GM12874 (cell line): ENCODE measurements at regions not wholly inside any gene's neighbourhood (a gene's known extent, or its start where the extent isn't known, plus 50 kb on each side); places are given as distances from the start of the nearest gene placed in this dataset.

Source experiments
- TF ChIP-seq, protein P1 (sequence below): IDR thresholded peaks from 2 replicates; pipeline ENCODE4 v1.5.1; 2011; ENCODE audit warnings: low read depth, mild to moderate bottlenecking, control low read depth, low read length, moderate library complexity; ENCODE audit not compliant: insufficient read depth

DNA sequence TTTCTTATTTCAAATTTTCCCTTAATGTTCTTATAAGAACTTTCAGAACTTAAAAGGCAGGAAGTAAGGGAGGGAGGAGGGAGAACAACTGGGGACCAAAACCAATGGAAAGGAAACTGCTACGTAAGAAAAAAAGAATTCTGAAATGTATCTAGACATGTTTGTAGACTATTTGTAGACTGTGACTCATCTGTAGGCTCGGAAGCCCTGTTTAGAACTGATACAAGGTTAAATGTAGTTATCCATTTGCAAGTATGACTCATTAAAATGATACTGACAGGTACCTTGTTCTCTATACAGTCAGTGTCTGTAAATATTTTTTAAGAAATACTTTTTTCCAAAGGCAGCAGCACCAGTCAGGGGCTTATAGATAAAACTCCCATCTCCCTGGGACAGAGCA is 202.0 kb downstream of the DHX15 start:
- TF ChIP-seq, protein P1, sequence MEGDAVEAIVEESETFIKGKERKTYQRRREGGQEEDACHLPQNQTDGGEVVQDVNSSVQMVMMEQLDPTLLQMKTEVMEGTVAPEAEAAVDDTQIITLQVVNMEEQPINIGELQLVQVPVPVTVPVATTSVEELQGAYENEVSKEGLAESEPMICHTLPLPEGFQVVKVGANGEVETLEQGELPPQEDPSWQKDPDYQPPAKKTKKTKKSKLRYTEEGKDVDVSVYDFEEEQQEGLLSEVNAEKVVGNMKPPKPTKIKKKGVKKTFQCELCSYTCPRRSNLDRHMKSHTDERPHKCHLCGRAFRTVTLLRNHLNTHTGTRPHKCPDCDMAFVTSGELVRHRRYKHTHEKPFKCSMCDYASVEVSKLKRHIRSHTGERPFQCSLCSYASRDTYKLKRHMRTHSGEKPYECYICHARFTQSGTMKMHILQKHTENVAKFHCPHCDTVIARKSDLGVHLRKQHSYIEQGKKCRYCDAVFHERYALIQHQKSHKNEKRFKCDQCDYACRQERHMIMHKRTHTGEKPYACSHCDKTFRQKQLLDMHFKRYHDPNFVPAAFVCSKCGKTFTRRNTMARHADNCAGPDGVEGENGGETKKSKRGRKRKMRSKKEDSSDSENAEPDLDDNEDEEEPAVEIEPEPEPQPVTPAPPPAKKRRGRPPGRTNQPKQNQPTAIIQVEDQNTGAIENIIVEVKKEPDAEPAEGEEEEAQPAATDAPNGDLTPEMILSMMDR: no peak

DNA sequence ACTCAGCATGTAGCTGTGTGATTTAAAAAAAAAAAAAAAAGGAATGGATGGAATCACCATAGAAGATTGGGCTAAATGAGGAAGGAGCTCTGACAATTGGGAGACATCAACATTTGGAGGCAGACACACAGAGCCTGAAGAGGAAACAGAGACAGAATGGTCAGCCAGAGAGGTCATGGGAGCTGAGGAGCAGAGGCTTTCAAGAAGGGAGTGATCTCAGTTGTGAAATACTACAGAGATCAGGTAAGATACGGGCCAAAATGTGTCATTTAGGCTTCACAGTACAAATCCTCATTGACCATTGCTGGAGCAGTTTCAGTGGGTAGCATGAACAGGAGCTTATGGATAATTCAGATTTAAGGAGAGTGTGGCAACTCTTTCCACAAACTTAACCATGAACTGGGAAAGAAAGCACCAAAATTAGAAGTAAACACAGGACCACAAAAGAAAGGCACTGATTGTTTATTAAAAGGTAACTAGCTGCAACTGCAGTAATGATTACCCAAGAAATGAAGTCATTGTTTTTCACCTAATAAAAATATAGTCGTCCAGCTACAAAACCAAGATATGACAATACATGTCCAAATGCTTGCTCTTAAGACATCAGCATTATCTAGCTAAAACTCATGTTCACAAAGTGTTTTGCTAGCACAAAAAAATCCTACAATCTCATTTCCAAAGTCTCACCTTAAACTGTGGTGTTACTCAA is 203.2 kb downstream of the DHX15 start:
- TF ChIP-seq, protein P1: no peak

DNA sequence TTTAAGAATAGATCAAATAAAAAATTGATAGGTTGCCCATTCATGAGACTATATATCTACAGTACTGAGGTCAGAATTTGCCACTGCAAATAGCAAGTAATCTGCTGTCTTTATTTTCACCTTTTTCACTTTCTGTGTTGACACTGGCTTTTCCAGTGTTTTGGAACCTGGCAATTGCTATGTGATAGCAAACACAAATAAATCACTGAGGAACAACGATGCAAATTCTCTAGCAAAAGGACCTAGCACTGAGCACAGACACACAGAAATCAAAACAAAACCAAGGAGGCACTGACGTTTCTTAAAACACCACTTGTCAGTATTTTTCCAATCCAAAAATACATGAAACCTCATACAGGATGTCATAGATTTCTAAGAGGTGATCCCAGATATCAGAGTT is 210.7 kb downstream of the DHX15 start:
- TF ChIP-seq, protein P1: no peak

DNA sequence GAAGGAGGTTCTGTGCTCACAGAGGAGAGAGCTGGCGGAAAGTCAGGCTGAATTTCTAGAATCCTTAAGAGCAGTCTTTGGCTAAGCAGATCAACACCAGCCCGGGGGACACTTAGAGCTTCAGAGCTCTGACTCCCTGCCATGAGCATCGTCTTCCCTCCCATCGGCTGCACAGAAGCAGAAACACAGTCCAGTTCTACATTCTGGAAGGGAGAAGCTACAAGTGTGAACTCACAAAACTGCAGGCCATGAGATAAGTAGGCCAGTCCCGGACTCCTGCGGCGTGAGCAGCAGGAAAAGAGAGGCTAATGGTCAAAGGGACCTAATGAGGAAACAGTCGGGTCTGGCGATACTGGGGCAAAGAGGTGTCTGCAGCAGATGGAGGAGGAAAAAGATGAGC is 211.5 kb downstream of the DHX15 start:
- TF ChIP-seq, protein P1: no peak

DNA sequence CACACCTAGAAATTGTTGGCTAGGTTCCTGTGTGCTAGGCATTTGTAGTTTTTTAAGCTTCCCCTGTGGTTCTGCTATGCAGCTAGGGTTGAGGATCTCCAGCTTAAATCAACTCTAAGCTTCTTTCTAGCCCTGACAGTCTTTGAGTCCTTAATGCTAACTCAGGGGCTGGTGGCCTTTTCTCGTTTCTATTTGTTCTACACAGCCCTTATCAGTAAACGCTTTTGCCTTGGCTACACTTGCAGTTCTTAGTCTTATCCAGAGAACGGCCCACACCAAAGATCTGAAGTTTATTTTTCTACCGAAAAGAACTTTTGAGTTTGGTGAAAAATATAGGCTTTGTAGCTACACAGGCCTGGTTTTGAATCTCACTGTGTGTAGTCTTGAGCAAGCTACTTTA is 212.0 kb downstream of the DHX15 start:
- TF ChIP-seq, protein P1: no peak

DNA sequence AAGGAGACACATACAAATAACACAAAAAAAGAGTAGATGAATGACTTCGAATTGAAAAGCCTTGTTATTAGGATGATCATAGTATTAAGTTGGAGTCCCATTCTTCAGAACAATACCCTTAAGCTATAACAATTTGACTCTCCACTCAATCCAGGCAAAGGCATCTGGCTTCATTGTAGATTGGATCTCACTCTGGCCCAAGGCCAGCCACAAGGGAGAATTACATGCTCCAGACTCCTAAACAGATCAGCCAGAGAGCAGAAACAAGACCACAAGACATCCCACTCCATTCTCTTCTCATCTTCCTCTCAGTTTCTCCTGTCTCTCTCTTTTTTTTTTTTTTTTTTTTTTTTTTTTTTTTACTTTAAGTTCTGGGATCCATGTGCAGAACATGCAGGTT is 213.9 kb downstream of the DHX15 start:
- TF ChIP-seq, protein P1: no peak

DNA sequence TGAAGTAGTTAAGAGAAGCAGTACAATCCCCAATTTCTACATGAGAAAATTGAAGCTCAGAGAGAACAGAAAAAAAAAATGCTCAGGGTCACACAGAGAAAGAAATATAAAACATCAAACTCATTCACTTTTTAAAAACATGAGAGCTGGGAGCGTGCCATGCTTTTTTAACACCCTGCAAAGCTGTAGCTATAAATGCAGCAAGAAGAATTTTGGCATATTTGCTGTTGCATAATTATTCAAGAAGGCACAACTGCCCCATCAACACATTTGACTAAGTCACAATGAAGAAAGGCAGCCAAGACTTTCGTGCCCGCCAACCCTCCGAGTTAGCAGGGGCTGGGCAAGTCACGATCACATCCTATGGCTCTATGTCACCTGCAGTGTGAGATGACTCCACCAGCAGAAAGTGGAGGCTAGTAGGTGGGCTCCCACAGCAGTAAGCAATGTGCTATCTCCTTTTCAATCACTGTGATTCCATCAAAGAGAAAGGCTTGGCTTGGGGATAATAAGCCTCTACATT is 214.8 kb downstream of the DHX15 start:
- TF ChIP-seq, protein P1: no peak
